ENCODE measurements at regions not wholly inside any gene's neighbourhood (a gene's known extent, or its start where the extent isn't known, plus 50 kb on each side); places are given as distances from the start of the nearest gene placed in this dataset.

- TF ChIP-seq CHD7 (IDR thresholded peaks at IDR 0.05; ENCODE audit: insufficient replicate concordance, low read length) (no peak), RXRA (IDR thresholded peaks at IDR 0.05; ENCODE audit: insufficient read depth, low read depth, low read length) (no peak), TBP (IDR thresholded peaks at IDR 0.05; ENCODE audit: low read depth, low read length) (no peak), KDM5A (IDR thresholded peaks at IDR 0.05; ENCODE audit: low read length) (no peak), SIX5 (IDR thresholded peaks at IDR 0.05; ENCODE audit: low read depth, low read length) (no peak), CTCF (IDR thresholded peaks at IDR 0.05; ENCODE audit: control extremely low read depth in 1 of 3, insufficient read depth in 1 of 3, low read depth in 1 of 3, low read length in 3 of 3) (no peak), ZNF274 (IDR thresholded peaks at IDR 0.05; ENCODE audit: borderline replicate concordance, extremely low read depth, low read length) (no peak), GTF2F1 (IDR thresholded peaks at IDR 0.05; ENCODE audit: borderline replicate concordance, low read depth, low read length) (no peak), RNF2 (IDR thresholded peaks at IDR 0.05; ENCODE audit: borderline replicate concordance, low read depth, low read length, missing control alignments, poor library complexity, severe bottlenecking) (no peak)
Measured at GRCh38 chr4:164408831-164409230, 345.1 kb upstream of the SMIM31 start (continued).

Measured in H1 (cell line).